ENCODE measurements at regions not wholly inside any gene's neighbourhood (a gene's known extent, or its start where the extent isn't known, plus 50 kb on each side); places are given as distances from the start of the nearest gene placed in this dataset.
"Not testable (repeated sequence)": the region's sequence is repeated elsewhere in the genome, so short reads cannot be mapped to it uniquely, and the experiment has no call there.

DNA sequence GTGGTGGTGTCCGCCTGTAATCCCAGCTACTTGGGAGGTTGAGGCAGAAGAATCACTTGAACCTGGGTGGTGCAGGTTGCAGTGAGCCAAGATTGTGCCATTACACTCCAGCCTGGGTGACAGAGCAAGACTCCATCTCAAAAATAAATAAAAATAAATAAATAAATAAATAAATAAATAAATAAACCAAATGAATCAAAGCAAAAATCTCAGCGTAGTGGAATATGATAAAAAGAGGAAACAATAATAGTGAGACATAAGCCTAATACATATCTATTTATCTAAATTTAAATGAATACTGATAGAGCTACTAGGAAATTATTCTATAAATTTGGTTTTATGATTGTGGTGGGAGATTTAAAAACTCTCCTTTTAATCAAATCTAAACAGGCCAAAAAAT lies 124.2 kb downstream of the B3GNT2 start:
- H3K36me3 ChIP-seq (ENCODE audit: control insufficient read depth in 2 of 2, insufficient read depth in 1 of 2, low read length in 2 of 2); H3K4me3 ChIP-seq (ENCODE audit: low read depth, low read length); H3K4me1 ChIP-seq (ENCODE audit: control insufficient read depth, insufficient read depth, low read length); POLR2A ChIA-PET; H3K27ac ChIP-seq (ENCODE audit: extremely low read depth, low read depth, low read length); H3K9me3 ChIP-seq (ENCODE audit: control insufficient read depth, insufficient read depth, low read depth, low read length): not testable (repeated sequence)
- CTCF ChIA-PET, result interaction anchor here (0.6 kb wide), 1 partner anchor 65 kb away, joined by 3 read pairs; no protein-coding TSS in a partner anchor
- peak; percentile 23; the same call in 1 of the 2 replicates for TF ChIP-seq ZNF140 (tag by site-specific recombination; IDR thresholded peaks at IDR 0.05)
- TF ChIP-seq ZNF394 (tag by site-specific recombination; IDR thresholded peaks at IDR 0.05; ENCODE audit: borderline replicate concordance), result peak; percentile 68; the same call in 1 of the 2 replicates
- TF ChIP-seq ZNF426 (tag by site-specific recombination; IDR thresholded peaks at IDR 0.05), result peak; percentile 27; the same call in 1 of the 2 replicates
- TF ChIP-seq ZNF623 (tag by site-specific recombination; IDR thresholded peaks at IDR 0.05), result 0 out of 2 replicates have a peak, but pooled peaks have one; percentile 24
- TF ChIP-seq, protein P1, sequence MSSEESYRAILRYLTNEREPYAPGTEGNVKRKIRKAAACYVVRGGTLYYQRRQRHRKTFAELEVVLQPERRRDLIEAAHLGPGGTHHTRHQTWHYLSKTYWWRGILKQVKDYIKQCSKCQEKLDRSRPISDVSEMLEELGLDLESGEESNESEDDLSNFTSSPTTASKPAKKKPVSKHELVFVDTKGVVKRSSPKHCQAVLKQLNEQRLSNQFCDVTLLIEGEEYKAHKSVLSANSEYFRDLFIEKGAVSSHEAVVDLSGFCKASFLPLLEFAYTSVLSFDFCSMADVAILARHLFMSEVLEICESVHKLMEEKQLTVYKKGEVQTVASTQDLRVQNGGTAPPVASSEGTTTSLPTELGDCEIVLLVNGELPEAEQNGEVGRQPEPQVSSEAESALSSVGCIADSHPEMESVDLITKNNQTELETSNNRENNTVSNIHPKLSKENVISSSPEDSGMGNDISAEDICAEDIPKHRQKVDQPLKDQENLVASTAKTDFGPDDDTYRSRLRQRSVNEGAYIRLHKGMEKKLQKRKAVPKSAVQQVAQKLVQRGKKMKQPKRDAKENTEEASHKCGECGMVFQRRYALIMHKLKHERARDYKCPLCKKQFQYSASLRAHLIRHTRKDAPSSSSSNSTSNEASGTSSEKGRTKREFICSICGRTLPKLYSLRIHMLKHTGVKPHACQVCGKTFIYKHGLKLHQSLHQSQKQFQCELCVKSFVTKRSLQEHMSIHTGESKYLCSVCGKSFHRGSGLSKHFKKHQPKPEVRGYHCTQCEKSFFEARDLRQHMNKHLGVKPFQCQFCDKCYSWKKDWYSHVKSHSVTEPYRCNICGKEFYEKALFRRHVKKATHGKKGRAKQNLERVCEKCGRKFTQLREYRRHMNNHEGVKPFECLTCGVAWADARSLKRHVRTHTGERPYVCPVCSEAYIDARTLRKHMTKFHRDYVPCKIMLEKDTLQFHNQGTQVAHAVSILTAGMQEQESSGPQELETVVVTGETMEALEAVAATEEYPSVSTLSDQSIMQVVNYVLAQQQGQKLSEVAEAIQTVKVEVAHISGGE (tag by site-specific recombination; conservative IDR thresholded peaks at IDR 0.05; ENCODE audit: low read depth), result 0 out of 2 replicates have a peak, but pooled peaks have one; percentile 25
- TF ChIP-seq ZNF555 (tag by site-specific recombination; conservative IDR thresholded peaks at IDR 0.05), result peak; percentile 28
- 0 out of 2 replicates have a peak, but pooled peaks have one; percentile 31 for TF ChIP-seq ZNF664 (tag by site-specific recombination; IDR thresholded peaks at IDR 0.05)

GRCh38 chr2:62319070-62319469 lies 123.2 kb downstream of the B3GNT2 start:
- Histone ChIP-seq H3K36me3 (ENCODE audit: control insufficient read depth in 2 of 2, insufficient read depth in 1 of 2, low read length in 2 of 2) (no peaks in the 10 kb centered on the region), H3K27ac (ENCODE audit: extremely low read depth, low read depth, low read length) (no peak overlapping the region), H3K4me3 (ENCODE audit: low read depth, low read length) (no peak overlapping the region), H3K4me1 (ENCODE audit: control insufficient read depth, insufficient read depth, low read length) (no peaks in the 10 kb centered on the region), H3K9me3 (ENCODE audit: control insufficient read depth, insufficient read depth, low read depth, low read length) (no peaks in the 10 kb centered on the region)
- POLR2A ChIA-PET, result no interaction called here
- no peak for TF ChIP-seq HOXD13 (CRISPR knock-in tag; IDR thresholded peaks at IDR 0.05; ENCODE audit: borderline replicate concordance)
- no peak for TF ChIP-seq ZNF211 (tag by site-specific recombination; IDR thresholded peaks at IDR 0.05; ENCODE audit: low read depth)
- no peak for TF ChIP-seq ZBTB49 (tag by site-specific recombination; IDR thresholded peaks at IDR 0.05; ENCODE audit: low read depth)
- TF ChIP-seq ZNF600 (tag by site-specific recombination; IDR thresholded peaks at IDR 0.05), result no peak
- no peak for TF ChIP-seq ZNF248 (tag by site-specific recombination; IDR thresholded peaks at IDR 0.05)
- TF ChIP-seq SCRT2 (tag by site-specific recombination; IDR thresholded peaks at IDR 0.05), result no peak
- TF ChIP-seq BCL11A (tag by site-specific recombination; IDR thresholded peaks at IDR 0.05; ENCODE audit: low read depth), result no peak
- TF ChIP-seq ZNF112 (tag by site-specific recombination; IDR thresholded peaks at IDR 0.05), result no peak
- TF ChIP-seq ZBTB17 (tag by site-specific recombination; IDR thresholded peaks at IDR 0.05), result no peak
- no peak for TF ChIP-seq ZNF529 (tag by site-specific recombination; IDR thresholded peaks at IDR 0.05; ENCODE audit: insufficient replicate concordance)
- TF ChIP-seq TRIM28 (IDR thresholded peaks at IDR 0.05; ENCODE audit: borderline replicate concordance, low read length), result no peak
- no peak for TF ChIP-seq GLIS1 (tag by site-specific recombination; IDR thresholded peaks at IDR 0.05)
- CTCF ChIA-PET, result no interaction called here

Measured in HEK293 (cell line).